Activated CD4-positive, alpha-beta T cell treated with anti-CD3 and anti-CD28 coated beads, Interleukin-2, Interleukin-4, amounts not matched to agents 100 ng/mL and 50 ng/mL, durations not matched to agents 16 hours and 8 hours (primary cell): ENCODE measurements at regions not wholly inside any gene's neighbourhood (a gene's known extent, or its start where the extent isn't known, plus 50 kb on each side); places are given as distances from the start of the nearest gene placed in this dataset.
"Not testable (repeated sequence)": the region's sequence is repeated elsewhere in the genome, so short reads cannot be mapped to it uniquely, and the experiment has no call there.

Experiments used
- DNase-seq: peaks from one replicate; pipeline ENCODE4 v3.0.0-alpha.2; 2020; ENCODE audit warnings: low spot score

- no peak for DNase-seq
These were observed 1622.5 kb downstream of the REEP3 start for GRCh38 chr10:65143723-65144122.

- DNase-seq: no peak
These were observed 1628.7 kb downstream of the REEP3 start for GRCh38 chr10:65149878-65150277.

DNA sequence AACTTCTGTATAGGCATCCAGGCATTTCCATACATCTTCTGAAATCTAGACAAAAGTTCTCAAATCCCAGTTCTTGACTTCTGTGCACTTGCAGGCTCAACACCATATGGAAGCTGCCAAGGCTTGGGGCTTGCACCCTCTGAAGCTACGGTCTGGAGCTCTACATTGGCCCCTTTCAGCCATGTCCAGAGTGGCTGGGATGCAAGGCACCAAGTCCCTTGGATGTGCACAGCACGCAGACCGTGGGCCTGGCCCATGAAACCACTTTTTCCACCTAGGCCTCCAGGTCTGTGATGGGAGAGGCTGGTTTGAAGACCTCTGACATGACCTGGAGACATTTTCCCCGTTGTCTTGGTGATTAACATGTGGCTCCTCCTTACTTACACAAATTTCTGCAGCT, 1645.1 kb downstream of the REEP3 start:
- no peak for DNase-seq

- DNase-seq: no peak
These were observed 1651.0 kb downstream of the REEP3 start for GRCh38 chr10:65172249-65172648.

- no peak for DNase-seq
These were observed 1655.8 kb downstream of the REEP3 start for GRCh38 chr10:65176994-65177393.

- DNase-seq: no peak
These were observed 1662.0 kb downstream of the REEP3 start for GRCh38 chr10:65183236-65183635.

- not testable (repeated sequence) for DNase-seq
These were observed 1665.5 kb downstream of the REEP3 start for GRCh38 chr10:65186668-65187067.

DNA sequence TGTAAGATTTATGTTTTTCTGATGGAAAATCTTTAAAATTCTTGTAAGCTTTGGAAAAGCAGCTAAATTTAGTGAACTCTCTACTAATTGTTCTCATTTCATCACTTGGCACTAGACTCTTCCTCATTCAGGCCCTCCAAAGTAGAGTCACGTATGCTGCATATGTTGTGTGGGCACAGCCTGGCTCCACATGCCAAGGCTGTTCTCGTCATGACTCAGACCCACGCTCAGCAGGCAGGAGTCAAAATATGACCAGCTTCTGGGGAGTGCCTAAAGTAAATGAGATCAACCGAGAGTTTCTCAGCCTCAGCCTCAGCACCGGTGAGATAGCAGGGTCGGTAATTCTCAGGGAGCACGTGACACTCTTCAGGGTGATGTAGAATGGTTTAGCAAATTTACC, 1672.9 kb downstream of the REEP3 start:
- DNase-seq: no peak

GRCh38 chr10:65194555-65194954, 1673.4 kb downstream of the REEP3 start:
- DNase-seq: no peak

DNA sequence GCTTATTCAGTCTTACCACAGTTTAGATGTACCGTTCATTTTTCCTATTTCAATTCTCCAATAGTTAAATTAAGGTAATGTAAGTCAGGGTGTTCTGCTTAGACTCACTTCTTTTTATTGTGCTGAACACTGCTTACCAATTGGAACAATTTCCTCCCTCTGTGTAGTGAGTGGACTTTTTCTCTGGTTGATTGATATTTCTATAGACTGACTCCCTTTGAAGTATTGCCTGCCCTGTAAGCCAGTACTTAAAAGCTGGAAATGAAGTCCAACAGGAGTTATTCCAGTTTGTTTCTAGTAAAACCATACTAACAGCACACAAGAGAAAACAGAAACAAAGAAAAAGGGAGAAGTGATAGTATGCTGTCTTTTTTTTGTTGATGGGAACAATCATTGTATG, 1674.9 kb downstream of the REEP3 start:
- DNase-seq: no peak

DNA sequence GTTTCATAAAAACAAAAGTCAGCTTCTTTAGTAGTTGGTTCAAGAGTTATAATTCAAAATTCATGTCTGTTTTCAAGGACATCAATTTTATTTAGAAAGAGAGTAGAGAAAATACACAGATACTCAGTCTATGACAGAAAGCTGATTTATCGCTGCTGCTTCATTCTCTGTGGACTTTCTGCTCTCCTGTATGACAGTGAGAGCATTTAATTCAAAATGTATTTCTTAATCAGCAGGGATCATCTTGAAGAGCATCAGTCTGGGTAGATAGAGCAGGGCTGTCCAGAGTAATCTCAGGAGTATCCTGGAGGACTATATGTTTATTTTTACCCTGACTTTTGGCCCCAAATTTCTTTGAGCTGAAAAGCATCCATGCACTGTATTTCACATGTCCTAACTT, 1676.7 kb downstream of the REEP3 start:
- no peak for DNase-seq

DNA sequence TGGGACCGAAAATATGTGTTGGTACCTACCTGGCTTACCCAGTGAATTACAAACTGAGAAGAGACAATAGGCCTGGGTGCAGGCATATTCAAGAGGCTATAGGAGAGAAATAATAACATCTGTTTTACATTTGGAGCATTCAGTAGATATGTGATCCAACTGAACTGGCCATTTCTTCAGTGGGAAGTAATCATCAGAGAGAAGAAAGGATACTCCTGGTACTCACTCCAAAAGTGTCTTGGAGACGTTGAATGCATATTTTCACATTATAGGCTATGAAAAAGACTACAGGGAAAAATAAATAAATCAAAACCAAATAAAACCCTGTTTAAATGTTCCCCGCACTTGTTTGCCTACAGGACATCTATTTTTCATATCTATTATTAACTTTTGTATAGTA, 1680.3 kb downstream of the REEP3 start:
- DNase-seq: no peak

DNA sequence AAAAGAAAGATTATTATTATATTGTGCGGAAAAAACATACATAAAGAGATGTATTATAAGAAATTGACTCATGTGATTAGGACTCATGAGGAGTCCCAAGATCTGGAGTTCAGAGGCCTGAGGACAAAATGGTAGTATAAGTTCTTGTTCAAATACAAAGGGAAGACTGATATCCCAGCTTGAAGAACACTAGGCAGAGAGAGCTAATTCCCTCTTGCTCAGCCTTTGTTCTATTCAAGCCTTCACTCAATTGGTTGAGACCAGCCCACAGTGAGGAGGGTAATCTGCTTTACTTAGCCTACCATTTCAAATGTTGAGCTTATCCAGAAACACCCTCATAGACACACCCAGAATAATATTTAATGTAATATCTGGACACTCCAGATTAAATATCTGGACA, 1683.8 kb downstream of the REEP3 start:
- no peak for DNase-seq

DNA sequence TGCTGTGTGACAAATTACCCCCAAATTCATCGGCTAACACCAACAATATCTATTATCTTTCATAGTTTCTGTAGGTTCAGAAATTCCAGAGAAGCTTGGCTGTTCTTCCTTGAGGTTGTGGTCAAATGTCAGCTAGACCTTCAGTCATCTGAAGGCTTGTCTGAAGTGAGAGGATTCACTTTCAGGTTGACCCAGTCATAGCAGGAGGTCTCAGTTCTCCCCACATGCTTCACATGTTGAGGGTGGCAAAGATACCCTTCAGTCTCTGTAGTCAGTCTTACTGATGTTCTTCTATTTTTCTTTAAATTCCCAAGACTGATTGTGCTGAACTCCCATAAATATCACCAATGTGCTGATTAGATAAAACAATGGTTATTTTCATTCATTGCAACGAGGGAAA, 1692.0 kb downstream of the REEP3 start:
- no peak for DNase-seq

DNA sequence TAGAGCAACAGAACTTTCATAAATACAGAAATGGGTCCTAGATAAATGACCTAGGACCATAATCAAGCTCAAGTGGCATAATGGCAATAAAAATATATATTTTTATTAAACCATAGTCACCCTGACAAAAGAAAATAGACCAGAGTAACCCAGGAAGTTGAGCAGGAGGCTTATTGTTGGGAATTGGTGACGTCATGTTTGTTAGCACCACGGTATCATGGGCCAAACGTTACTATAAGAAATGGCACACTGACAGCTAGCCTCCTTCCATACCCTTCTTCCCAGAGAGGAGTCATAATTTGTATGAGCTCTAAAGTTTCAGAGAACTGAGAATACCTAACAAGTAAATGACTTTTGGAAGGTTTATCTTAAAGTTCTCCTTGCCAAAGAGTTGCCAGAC, 1698.2 kb downstream of the REEP3 start:
- DNase-seq: no peak

- DNase-seq: no peak
These were observed 1694.7 kb upstream of the LRRTM3 start for GRCh38 chr10:65231148-65231547.

DNA sequence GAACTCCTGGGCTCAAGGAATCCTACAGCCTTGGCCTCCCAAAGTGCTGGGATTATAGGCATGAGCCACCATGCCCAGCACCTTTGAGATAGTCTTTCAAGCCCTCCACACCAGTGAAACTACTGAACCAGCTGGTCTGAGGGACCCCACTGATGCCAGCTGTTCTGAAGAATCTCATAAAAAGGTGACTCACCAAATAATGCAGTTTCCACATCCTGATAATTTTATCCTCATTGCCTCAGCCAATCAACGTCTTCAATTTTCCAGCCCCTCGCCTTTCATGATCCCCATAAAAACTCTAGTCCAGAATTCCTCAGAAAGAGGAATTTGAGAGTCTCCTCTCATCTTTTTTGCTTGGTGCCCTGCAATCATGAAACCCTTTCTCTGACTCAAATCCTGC, 1691.6 kb upstream of the LRRTM3 start:
- no peak for DNase-seq

DNA sequence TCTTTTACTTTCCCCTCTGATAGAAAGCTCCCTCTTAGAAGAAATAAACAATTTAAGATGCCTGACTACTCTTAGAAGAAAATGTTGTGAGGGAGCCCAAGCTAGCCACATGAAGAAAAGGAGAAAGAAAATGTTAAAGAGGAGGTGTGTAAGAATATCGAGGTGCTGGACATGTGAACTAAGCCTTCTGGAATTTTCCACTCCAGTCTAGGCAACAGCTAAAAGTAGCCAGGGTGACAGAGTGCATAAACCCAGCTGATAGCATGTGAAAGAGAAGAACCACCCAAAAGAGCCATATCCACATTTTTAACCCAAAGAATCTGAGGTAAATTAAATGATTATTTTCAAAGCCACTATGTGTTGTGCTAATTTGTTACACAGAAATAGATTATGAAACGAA, 1690.6 kb upstream of the LRRTM3 start:
- DNase-seq: no peak

DNA sequence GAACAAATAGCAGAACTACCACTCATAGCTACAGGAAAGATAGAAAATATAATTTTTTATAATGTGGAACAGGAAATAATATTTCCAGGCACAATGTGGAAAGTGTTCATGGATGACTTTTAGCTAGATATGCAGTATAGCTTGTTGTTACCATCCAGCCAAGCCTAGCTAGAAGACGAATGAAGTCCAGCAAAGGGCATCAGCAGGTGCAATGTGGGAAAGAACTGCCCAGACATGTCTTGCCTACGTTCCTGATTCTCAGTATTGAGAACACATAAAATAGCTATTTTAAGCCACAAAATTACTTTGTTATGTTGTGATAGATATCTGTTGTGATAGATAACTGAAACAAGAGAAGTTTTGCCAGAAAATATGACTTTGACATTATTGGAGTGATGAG, 1690.0 kb upstream of the LRRTM3 start:
- DNase-seq: no peak

DNA sequence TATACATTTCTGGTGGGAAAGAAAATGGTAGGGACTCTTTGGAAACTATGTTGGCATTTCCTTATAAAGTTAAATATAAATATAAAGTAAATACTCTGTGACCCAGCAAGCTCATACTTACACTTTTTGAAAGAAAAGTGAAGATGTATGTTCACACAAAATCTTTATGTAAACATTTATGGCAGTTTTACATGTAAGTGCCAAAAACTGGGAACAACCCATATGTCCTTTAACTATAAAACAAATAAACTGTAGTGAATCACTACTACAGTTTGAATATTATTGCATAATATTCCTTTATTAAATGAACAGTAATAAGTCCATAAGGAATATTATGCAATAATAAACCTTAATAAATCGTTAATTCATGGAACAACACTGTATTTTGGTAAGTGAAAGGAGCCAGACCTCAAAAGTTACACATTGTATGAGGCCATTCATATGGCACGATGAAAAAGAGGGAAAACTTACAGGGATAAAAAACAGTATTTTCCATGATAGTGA, 1660.3 kb upstream of the LRRTM3 start:
- no peak for DNase-seq

- not testable (repeated sequence) for DNase-seq
These were observed 1656.3 kb upstream of the LRRTM3 start for GRCh38 chr10:65269551-65269950.

DNA sequence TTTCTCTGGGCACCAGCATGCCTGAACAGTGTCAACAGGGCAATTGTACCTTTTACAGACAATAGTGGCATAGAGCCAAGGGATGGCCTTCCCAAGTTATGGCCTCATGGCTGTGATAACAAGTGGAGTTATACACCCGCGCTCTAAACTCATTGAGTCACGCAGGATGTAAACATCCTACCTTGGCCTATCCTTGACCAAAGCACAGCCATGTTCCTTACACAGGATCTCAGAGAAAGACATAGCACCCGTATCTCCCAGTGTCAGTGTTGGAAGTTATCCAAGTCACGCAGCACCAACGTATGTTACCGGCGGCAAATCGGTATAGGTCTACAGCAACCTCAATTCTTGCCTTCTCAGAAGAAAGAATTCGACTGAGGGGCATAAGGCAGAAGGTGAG, 1654.9 kb upstream of the LRRTM3 start:
- DNase-seq: no peak

DNA sequence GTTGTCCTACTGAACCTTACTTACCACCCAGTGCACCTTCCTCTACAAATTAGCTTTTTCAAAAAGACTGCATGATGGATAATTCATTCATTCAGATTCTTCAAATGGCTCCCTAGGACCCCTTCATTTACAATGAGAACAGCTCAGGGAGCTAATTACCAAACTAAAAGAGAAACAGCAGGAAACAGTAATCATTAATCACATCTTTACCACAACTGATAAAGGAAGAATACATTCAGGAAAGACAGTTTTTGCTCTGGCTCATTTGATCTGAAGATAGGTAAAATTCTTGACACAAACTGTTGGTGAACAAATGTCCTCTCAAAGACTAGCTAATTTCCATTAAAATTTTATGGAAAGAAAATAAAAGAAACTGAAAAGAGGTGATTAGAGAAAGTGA, 1652.7 kb upstream of the LRRTM3 start:
- no peak for DNase-seq

GRCh38 chr10:65275296-65275695, 1650.5 kb upstream of the LRRTM3 start:
- no peak for DNase-seq

GRCh38 chr10:65284495-65285041, 1641.3 kb upstream of the LRRTM3 start:
- no peak for DNase-seq
